H9 (cell line): ENCODE measurements at regions not wholly inside any gene's neighbourhood (a gene's known extent, or its start where the extent isn't known, plus 50 kb on each side); places are given as distances from the start of the nearest gene placed in this dataset.

Experiments
- DNase-seq: peaks from one replicate; pipeline ENCODE4 v3.0.0-alpha.2; 2017
- H2AFZ ChIP-seq: one replicate; pipeline ENCODE4 v1.6.1; 2013; ENCODE audit warnings: mild to moderate bottlenecking, low read length, control low read depth, moderate library complexity
- H2AK5ac ChIP-seq: 2 replicates; pipeline ENCODE4 v1.6.1; 2013; ENCODE audit warnings: low read length, control low read depth, mixed read lengths; ENCODE audit not compliant: insufficient read length
- H2BK120ac ChIP-seq: one replicate; pipeline ENCODE4 v1.6.1; 2013; ENCODE audit warnings: low read depth, mild to moderate bottlenecking, low read length, control low read depth, inconsistent platforms; ENCODE audit not compliant: poor library complexity, severe bottlenecking
- H2BK12ac ChIP-seq: 2 replicates; pipeline ENCODE4 v1.6.1; 2013; ENCODE audit warnings: low read length, control low read depth, mixed read lengths, low read depth; ENCODE audit not compliant: insufficient read length
- H2BK15ac ChIP-seq: 2 replicates; pipeline ENCODE4 v1.6.1; 2013; ENCODE audit warnings: low read depth, low read length, control low read depth
- H2BK20ac ChIP-seq: one replicate; pipeline ENCODE4 v1.6.1; 2013; ENCODE audit warnings: low read depth, mild to moderate bottlenecking, low read length, control low read depth, inconsistent platforms; ENCODE audit not compliant: poor library complexity, severe bottlenecking
- H2BK5ac ChIP-seq: 2 replicates; pipeline ENCODE4 v1.6.1; 2013; ENCODE audit warnings: low read length, control low read depth, mixed read lengths; ENCODE audit not compliant: insufficient read length
- H3K14ac ChIP-seq: 2 replicates; pipeline ENCODE4 v1.6.1; 2013; ENCODE audit warnings: low read length, control low read depth; ENCODE audit not compliant: insufficient read depth
- H3K18ac ChIP-seq: 2 replicates; pipeline ENCODE4 v1.6.1; 2013; ENCODE audit warnings: low read depth, mild to moderate bottlenecking, mixed read lengths, low read length, control low read depth; ENCODE audit not compliant: insufficient read length
- H3K23ac ChIP-seq: 2 replicates; pipeline ENCODE4 v1.6.1; 2013; ENCODE audit warnings: low read length, control low read depth, mixed read lengths, low read depth; ENCODE audit not compliant: insufficient read length
- H3K23me2 ChIP-seq: 2 replicates; pipeline ENCODE4 v1.6.1; 2013; ENCODE audit warnings: low read depth, mild to moderate bottlenecking, mixed read lengths, low read length, control low read depth; ENCODE audit not compliant: insufficient read length, poor library complexity, severe bottlenecking
- H3K27ac ChIP-seq: 2 replicates; pipeline ENCODE4 v1.5.1; 2013; ENCODE audit warnings: low read length, control low read depth, mixed read lengths, low read depth; ENCODE audit not compliant: insufficient read length
- H3K27me3 ChIP-seq: 2 replicates; pipeline ENCODE4 v1.6.1; 2013; ENCODE audit warnings: low read length, control low read depth, inconsistent platforms; ENCODE audit not compliant: insufficient read depth
- H3K4ac ChIP-seq: 2 replicates; pipeline ENCODE4 v1.6.1; 2013; ENCODE audit warnings: low read depth, mild to moderate bottlenecking, control low read depth, inconsistent platforms, low read length, moderate library complexity
- H3K4me1 ChIP-seq: 2 replicates; pipeline ENCODE4 v1.6.1; 2013; ENCODE audit warnings: low read length, control low read depth, inconsistent platforms; ENCODE audit not compliant: insufficient read depth
- H3K4me2 ChIP-seq: 2 replicates; pipeline ENCODE4 v1.6.1; 2013; ENCODE audit warnings: low read length, control low read depth, mixed read lengths; ENCODE audit not compliant: insufficient read length, insufficient read depth
- H3K56ac ChIP-seq: 2 replicates; pipeline ENCODE4 v1.6.1; 2013; ENCODE audit warnings: low read depth, mild to moderate bottlenecking, mixed read lengths, low read length, control low read depth; ENCODE audit not compliant: insufficient read length
- H3K79me1 ChIP-seq: 2 replicates; pipeline ENCODE4 v1.6.1; 2013; ENCODE audit warnings: low read depth, mild to moderate bottlenecking, moderate library complexity, low read length, control low read depth, inconsistent platforms; ENCODE audit not compliant: insufficient read depth, poor library complexity, severe bottlenecking
- H3K79me2 ChIP-seq: 2 replicates; pipeline ENCODE4 v1.6.1; 2013; ENCODE audit warnings: low read length, control low read depth, inconsistent platforms; ENCODE audit not compliant: insufficient read depth
- H3K9ac ChIP-seq: 2 replicates; pipeline ENCODE4 v1.6.1; 2013; ENCODE audit warnings: low read length, control low read depth, mixed read lengths; ENCODE audit not compliant: insufficient read length; ENCODE audit errors: extremely low read depth
- H3K9me3 ChIP-seq: one replicate; pipeline ENCODE4 v1.6.1; 2013; ENCODE audit warnings: low read depth, low read length, inconsistent platforms; ENCODE audit not compliant: control insufficient read depth
- H3T11ph ChIP-seq: one replicate; pipeline ENCODE4 v1.6.1; 2013; ENCODE audit warnings: mild to moderate bottlenecking, low read length, control low read depth, inconsistent platforms
- H4K20me1 ChIP-seq: one replicate; pipeline ENCODE4 v1.6.1; 2013; ENCODE audit not compliant: control insufficient read depth, insufficient read length, insufficient read depth
- H4K5ac ChIP-seq: 2 replicates; pipeline ENCODE4 v1.6.1; 2013; ENCODE audit warnings: low read depth, mild to moderate bottlenecking, mixed read lengths, low read length, control low read depth; ENCODE audit not compliant: insufficient read length
- H4K8ac ChIP-seq: replicated peaks from 2 replicates; pipeline ENCODE4 v1.6.1; 2013; ENCODE audit warnings: low read length, control low read depth, mixed read lengths, low read depth; ENCODE audit not compliant: insufficient read length
- H4K91ac ChIP-seq: 2 replicates; pipeline ENCODE4 v1.6.1; 2013; ENCODE audit warnings: low read depth, mild to moderate bottlenecking, moderate library complexity, mixed read lengths, low read length, control low read depth; ENCODE audit not compliant: insufficient read length
- H3K27ac Mint-ChIP-seq, 3 experiments: 2 replicates in 2 of 3; 3 replicates in 1 of 3; pipeline ENCODE4 v1.8.0; 2020 to 2021; ENCODE audit warnings: mixed read lengths in 3 of 3, mild to moderate bottlenecking in 1 of 3, moderate library complexity in 1 of 3
- H3K27me3 Mint-ChIP-seq: 2 replicates; pipeline ENCODE4 v1.8.0; 2021; ENCODE audit warnings: low read depth, mild to moderate bottlenecking, moderate library complexity, mixed read lengths
- H3K36me3 Mint-ChIP-seq, 3 experiments: 2 replicates in 2 of 3; 3 replicates in 1 of 3; pipeline ENCODE4 v1.8.0; 2020 to 2021; ENCODE audit warnings: low read depth in 3 of 3, mixed read lengths in 3 of 3; ENCODE audit not compliant: insufficient read depth in 1 of 3
- H3K4me1 Mint-ChIP-seq, 2 experiments: 2 replicates each; pipeline ENCODE4 v1.8.0; 2020; ENCODE audit warnings: mixed read lengths in 2 of 2
- H3K4me3 Mint-ChIP-seq, 2 experiments: 2 replicates in 1 of 2; 3 replicates in 1 of 2; pipeline ENCODE4 v1.8.0; 2020 to 2021; ENCODE audit warnings: mild to moderate bottlenecking in 2 of 2, mixed read lengths in 2 of 2, moderate library complexity in 1 of 2
- H3K9me3 Mint-ChIP-seq, 2 experiments: 2 replicates in 1 of 2; 3 replicates in 1 of 2; pipeline ENCODE4 v1.8.0; 2020; ENCODE audit warnings: mild to moderate bottlenecking in 2 of 2, mixed read lengths in 2 of 2, moderate library complexity in 1 of 2
- CTCF ChIP-seq: fragments of 200-600 bp; sonication (generic); conservative IDR thresholded peaks from 3 replicates; pipeline ENCODE4 v1.8.0; 2021; ENCODE audit warnings: antibody characterized with exemption, mild to moderate bottlenecking
- WGBS: extraction: QIAGEN DNeasy Blood & Tissue Kit; methylation state at CpG from one replicate; pipeline ENCODE4 v1.1.7; 2013; ENCODE audit warnings: missing lambda C conversion rate, low lambda C conversion rate, mixed read lengths; ENCODE audit not compliant: insufficient read length; ENCODE audit errors: extremely low coverage; 5-methylcytosine and 5-hydroxymethylcytosine counted together

- peaks cover 18 to 24% of the 10 kb centered on the region in 2 experiments for H3K9me3 Mint-ChIP-seq
Observed at GRCh38 chr10:21158301-21158700, 261.2 kb upstream of the NEBL start.

More at GRCh38 chr10:21158301-21158700, 261.2 kb upstream of the NEBL start:
- TF ChIP-seq CTCF: no peak
- H2BK12ac ChIP-seq: no peak overlapping the region
- Mint-ChIP-seq H3K27me3 (no peaks in the 10 kb centered on the region), H3K4me1 (peaks cover 27 to 37% of the 10 kb centered on the region in 2 experiments), H3K27ac (no peak overlapping the region), H3K4me3 (no peak overlapping the region), H3K36me3 (peaks cover 7 to 33% (median 14%) of the 10 kb centered on the region in 3 experiments)
- no peak overlapping the region for H3K23ac ChIP-seq
- no peaks in the 10 kb centered on the region for H3K79me1 ChIP-seq
- H3K79me2 ChIP-seq: no peaks in the 10 kb centered on the region
- H3K14ac ChIP-seq: no peak overlapping the region
- no peaks in the 10 kb centered on the region for H3K23me2 ChIP-seq
- H4K91ac ChIP-seq: no peak overlapping the region
- no peak overlapping the region for H2AK5ac ChIP-seq
- no peak overlapping the region for H3K18ac ChIP-seq
- no peak overlapping the region for H3K56ac ChIP-seq
- DNase-seq: no peak
- no peaks in the 10 kb centered on the region; the same call in 1 of the 2 replicates for H3K4me1 ChIP-seq
- H3K4ac ChIP-seq: no peak overlapping the region
- H2BK15ac ChIP-seq: no peak overlapping the region
- no peak overlapping the region for H3T11ph ChIP-seq
- no peak overlapping the region for H3K9ac ChIP-seq
- no peaks in the 10 kb centered on the region for H4K20me1 ChIP-seq
- H3K4me2 ChIP-seq: no peak overlapping the region
- H3K9me3 ChIP-seq: peaks cover 14% of the 10 kb centered on the region
- no peak overlapping the region for H2BK120ac ChIP-seq
- no peak overlapping the region for H4K5ac ChIP-seq
- WGBS: no CpG with 5 or more reads among the region's 3 CpGs
- H2BK5ac ChIP-seq: no peak overlapping the region
- no peaks in the 10 kb centered on the region for H3K27me3 ChIP-seq
- H2BK20ac ChIP-seq: no peak overlapping the region
- no peak overlapping the region for H2AFZ ChIP-seq
- H3K27ac ChIP-seq: no peak overlapping the region
- H4K8ac ChIP-seq: no peak overlapping the region
